Caco-2 (cell line): ENCODE measurements at regions not wholly inside any gene's neighbourhood (a gene's known extent, or its start where the extent isn't known, plus 50 kb on each side); places are given as distances from the start of the nearest gene placed in this dataset.

Experiments used
- BruUV-seq: library from RNA; stranded (reverse); fragments of 400-500 nt; replicated peaks from 2 replicates; lab custom pipeline; 2021; lab: Mats Ljungman, UMichigan
- CTCF ChIA-PET: fragments of 300-600 bp; sonication (Branson Sonifier 250); formaldehyde crosslinking; loops from one replicate; lab custom pipeline; 2022; ENCODE audit warnings: antibody characterized with exemption; lab: Charles Lee
- POLR2A ChIA-PET: fragments of 300-600 bp; sonication (Branson Sonifier 250); formaldehyde crosslinking; loops from one replicate; lab custom pipeline; 2022; ENCODE audit warnings: antibody characterized with exemption; lab: Charles Lee
- DNase-seq, 2 experiments: peaks; one replicate each; pipeline versions ENCODE4 v3.0.0 to v3.0.0-alpha.2; 2020 to 2022
- H3K27me3 ChIP-seq: replicated peaks from 2 replicates; pipeline ENCODE4 v1.6.0; 2011; ENCODE audit warnings: low read length; ENCODE audit not compliant: control insufficient read depth, insufficient read depth
- H3K36me3 ChIP-seq: 2 replicates; pipeline ENCODE4 v1.5.1; 2011; ENCODE audit warnings: low read length; ENCODE audit not compliant: control insufficient read depth, insufficient read depth
- H3K4me1 ChIP-seq: fragments of 250-450 bp; sonication (Bioruptor Pico); 2 replicates; pipeline ENCODE4 v1.5.1; 2020; ENCODE audit warnings: mild to moderate bottlenecking
- H3K4me3 ChIP-seq: 2 replicates; pipeline ENCODE4 v1.5.1; 2011; ENCODE audit warnings: low read depth, mild to moderate bottlenecking, control low read depth, low read length
- H3K9me3 ChIP-seq: fragments of 250-450 bp; sonication (Bioruptor Pico); 2 replicates; pipeline ENCODE4 v1.5.1; 2020; ENCODE audit warnings: mild to moderate bottlenecking, moderate library complexity
- H3K27ac Mint-ChIP-seq: one replicate; pipeline ENCODE4 v1.8.0; 2022; ENCODE audit warnings: mixed read lengths; ENCODE audit not compliant: unreplicated experiment
- H3K27me3 Mint-ChIP-seq: one replicate; pipeline ENCODE4 v1.8.0; 2022; ENCODE audit warnings: mixed read lengths; ENCODE audit not compliant: insufficient read depth, unreplicated experiment
- H3K36me3 Mint-ChIP-seq: one replicate; pipeline ENCODE4 v1.8.0; 2022; ENCODE audit warnings: mild to moderate bottlenecking, mixed read lengths; ENCODE audit not compliant: insufficient read depth, unreplicated experiment
- H3K4me1 Mint-ChIP-seq: one replicate; pipeline ENCODE4 v1.8.0; 2022; ENCODE audit warnings: low read depth, mixed read lengths; ENCODE audit not compliant: unreplicated experiment
- H3K4me3 Mint-ChIP-seq: one replicate; pipeline ENCODE4 v1.8.0; 2022; ENCODE audit warnings: mild to moderate bottlenecking, moderate library complexity, mixed read lengths; ENCODE audit not compliant: unreplicated experiment
- H3K9me3 Mint-ChIP-seq: one replicate; pipeline ENCODE4 v1.8.0; 2022; ENCODE audit warnings: mixed read lengths; ENCODE audit not compliant: unreplicated experiment
- CTCF ChIP-seq, 2 experiments: fragments of 200-600 bp in 1 of 2; IDR thresholded peaks; 1 replicate in 1 of 2; 2 replicates in 1 of 2; pipeline versions ENCODE4 v1.5.1 to v1.8.0; 2011 to 2022; ENCODE audit warnings: antibody characterized with exemption in 1 of 2, control low read depth in 1 of 2, inconsistent platforms in 1 of 2, low read depth in 1 of 2, low read length in 1 of 2, mild to moderate bottlenecking in 1 of 2, moderate library complexity in 1 of 2; ENCODE audit not compliant: insufficient read depth in 1 of 2, severe bottlenecking in 1 of 2, unreplicated experiment in 1 of 2
- intact Hi-C: fragments of 100-400 bp; cut with micrococcal nuclease; formaldehyde crosslinking; loops from one replicate; pipeline ENCODE4 v1.10.0; 2022; ENCODE audit not compliant: unreplicated experiment

GRCh38 chr5:12217039-12217438, 312.8 kb upstream of the CTNND2 start:
- POLR2A ChIA-PET: no interaction called here

GRCh38 chr5:12214267-12215015, 310.2 kb upstream of the CTNND2 start:
- no peaks in the 10 kb centered on the region for H3K27me3 ChIP-seq
- intact Hi-C loops: no loop called here
- peaks cover 12% of the 10 kb centered on the region for H3K9me3 Mint-ChIP-seq
- TF ChIP-seq CTCF (IDR thresholded peaks at IDR 0.05; ENCODE audit: insufficient read depth in 1 of 2, low read depth in 1 of 2, low read length in 1 of 2, severe bottlenecking in 1 of 2, unreplicated experiment in 1 of 2): no peak
- H3K9me3 ChIP-seq: no peaks in the 10 kb centered on the region
- POLR2A ChIA-PET: no interaction called here
- H3K4me3 Mint-ChIP-seq: no peak overlapping the region
- no peaks in the 10 kb centered on the region for H3K27me3 Mint-ChIP-seq
- H3K36me3 ChIP-seq: no peaks in the 10 kb centered on the region
- no peak overlapping the region for H3K27ac Mint-ChIP-seq
- H3K4me1 Mint-ChIP-seq: no peaks in the 10 kb centered on the region
- BruUV-seq: no TSS peak
- no peaks in the 10 kb centered on the region for H3K36me3 Mint-ChIP-seq
- H3K4me1 ChIP-seq: no peaks in the 10 kb centered on the region
- CTCF ChIA-PET: no interaction called here
- DNase-seq: no peak
- H3K4me3 ChIP-seq: no peak overlapping the region

More at GRCh38 chr5:12217039-12217438, 312.8 kb upstream of the CTNND2 start:
- CTCF ChIA-PET: no interaction called here
- no peaks in the 10 kb centered on the region for H3K36me3 ChIP-seq
- H3K36me3 Mint-ChIP-seq: no peaks in the 10 kb centered on the region
- H3K4me3 Mint-ChIP-seq: no peak overlapping the region
- no TSS peak for BruUV-seq
- H3K4me1 ChIP-seq: no peaks in the 10 kb centered on the region
- no peaks in the 10 kb centered on the region for H3K27me3 ChIP-seq
- intact Hi-C loops: no loop called here
- H3K27me3 Mint-ChIP-seq: no peaks in the 10 kb centered on the region
- no peak for TF ChIP-seq CTCF (IDR thresholded peaks at IDR 0.05; ENCODE audit: insufficient read depth in 1 of 2, low read depth in 1 of 2, low read length in 1 of 2, severe bottlenecking in 1 of 2, unreplicated experiment in 1 of 2)
- no peak overlapping the region for H3K4me3 ChIP-seq
- DNase-seq: no peak
- no peak overlapping the region for H3K27ac Mint-ChIP-seq
- peaks cover 12% of the 10 kb centered on the region for H3K9me3 Mint-ChIP-seq
- H3K4me1 Mint-ChIP-seq: no peaks in the 10 kb centered on the region
- H3K9me3 ChIP-seq: no peaks in the 10 kb centered on the region

- no peaks in the 10 kb centered on the region for H3K36me3 Mint-ChIP-seq
- no peaks in the 10 kb centered on the region for H3K27me3 Mint-ChIP-seq
- H3K9me3 Mint-ChIP-seq: no peaks in the 10 kb centered on the region
- POLR2A ChIA-PET: no interaction called here
- Histone ChIP-seq H3K27me3 (no peaks in the 10 kb centered on the region), H3K36me3 (no peaks in the 10 kb centered on the region), H3K9me3 (no peaks in the 10 kb centered on the region; the same call in 1 of the 2 replicates), H3K4me3 (no peak overlapping the region), H3K4me1 (no peaks in the 10 kb centered on the region)
- DNase-seq: no peak
- no peak overlapping the region for H3K4me3 Mint-ChIP-seq
- no TSS peak for BruUV-seq
- CTCF ChIA-PET: no interaction called here
- no peak overlapping the region for H3K27ac Mint-ChIP-seq
- TF ChIP-seq CTCF (IDR thresholded peaks at IDR 0.05; ENCODE audit: insufficient read depth in 1 of 2, low read depth in 1 of 2, low read length in 1 of 2, severe bottlenecking in 1 of 2, unreplicated experiment in 1 of 2): no peak
- H3K4me1 Mint-ChIP-seq: no peaks in the 10 kb centered on the region
- intact Hi-C loops: no loop called here
Measured at GRCh38 chr5:12208366-12209100, 304.3 kb upstream of the CTNND2 start.
